Transverse colon (tissue), 4 donors: ENCODE measurements at regions not wholly inside any gene's neighbourhood (a gene's known extent, or its start where the extent isn't known, plus 50 kb on each side); places are given as distances from the start of the nearest gene placed in this dataset.

ENCODE experiments used
- DNase-seq: peaks from one replicate; pipeline ENCODE4 v3.0.0-alpha.2; 2019
- H3K27ac ChIP-seq, 4 donors: fragments of 200-600 bp; sonication (generic); 2 replicates each; pipeline ENCODE4 v1.5.1; 2016 to 2018; ENCODE audit warnings: inconsistent platforms in 4 of 4
- H3K27me3 ChIP-seq: fragments of 200-600 bp; sonication (generic); 2 replicates; pipeline ENCODE4 v1.5.1; 2017; ENCODE audit warnings: inconsistent platforms
- H3K36me3 ChIP-seq, 4 donors: fragments of 200-600 bp; sonication (generic); 2 replicates each; pipeline ENCODE4 v1.5.1; 2017 to 2019; ENCODE audit warnings: inconsistent platforms in 4 of 4
- H3K4me1 ChIP-seq, 4 donors: fragments of 200-600 bp; sonication (generic); 2 replicates each; pipeline ENCODE4 v1.5.1; 2017 to 2020; ENCODE audit warnings: inconsistent platforms in 4 of 4
- H3K4me3 ChIP-seq, 4 donors: fragments of 200-600 bp; sonication (generic); 1 replicate in 1 of 4; 2 replicates in 3 of 4; pipeline versions ENCODE4 v1.5.1 to v1.6.1; 2017 to 2019; ENCODE audit warnings: inconsistent platforms in 4 of 4
- H3K9me3 ChIP-seq, 2 donors: fragments of 200-600 bp; sonication (generic); 2 replicates each; pipeline ENCODE4 v1.5.1; 2017 to 2019; ENCODE audit warnings: inconsistent platforms in 2 of 2
- EP300 ChIP-seq: sonication (generic); formaldehyde crosslinking; IDR thresholded peaks from one replicate; pipeline ENCODE4 v1.6.1; 2017; ENCODE audit warnings: antibody characterized with exemption, low read depth
- POLR2A ChIP-seq: fragments of 450-650 bp; IDR thresholded peaks from one replicate; pipeline ENCODE4 v1.6.1; 2016; ENCODE audit warnings: antibody characterized with exemption, mild to moderate bottlenecking, moderate library complexity
- POLR2AphosphoS5 ChIP-seq, 3 donors: sonication (generic); formaldehyde crosslinking; IDR thresholded peaks; one replicate each; pipeline ENCODE4 v1.6.1; 2016; ENCODE audit warnings: antibody characterized with exemption in 3 of 3
- WGBS, 2 donors: methylation state at CpG; one replicate each; pipeline ENCODE4 v1.1.5; 2018; ENCODE audit warnings: low coverage in 1 of 2; 5-methylcytosine and 5-hydroxymethylcytosine counted together
- in situ Hi-C, 4 donors: fragments of 200-750 bp; cut with MboI; loops; one replicate each; pipeline versions ENCODE4 v1.15.0 to v1.15.1; 2017; ENCODE audit warnings: low sequenced_read_pairs in 3 of 4, low pct_ligation_motif_present in 1 of 4, low pct_unique_long_range_greater_than_20kb in 1 of 4
- intact Hi-C: fragments of 100-400 bp; cut with DNase I; formaldehyde crosslinking; loops from one replicate; pipeline ENCODE4 v1.15.1; 2023; ENCODE audit warnings: low total_unique reads
- TF ChIP-seq, protein P1 (sequence below), 5 experiments: fragments of 200-600 bp in 3 of 5; fragments of 450-650 bp in 2 of 5; sonication (generic) in 3 of 5; IDR thresholded peaks; 1 replicate in 2 of 5; 2 replicates in 3 of 5; pipeline ENCODE4 v1.5.1; 2016 to 2017; ENCODE audit warnings: antibody characterized with exemption in 5 of 5, inconsistent platforms in 3 of 5, mild to moderate bottlenecking in 2 of 5, moderate library complexity in 1 of 5

DNA sequence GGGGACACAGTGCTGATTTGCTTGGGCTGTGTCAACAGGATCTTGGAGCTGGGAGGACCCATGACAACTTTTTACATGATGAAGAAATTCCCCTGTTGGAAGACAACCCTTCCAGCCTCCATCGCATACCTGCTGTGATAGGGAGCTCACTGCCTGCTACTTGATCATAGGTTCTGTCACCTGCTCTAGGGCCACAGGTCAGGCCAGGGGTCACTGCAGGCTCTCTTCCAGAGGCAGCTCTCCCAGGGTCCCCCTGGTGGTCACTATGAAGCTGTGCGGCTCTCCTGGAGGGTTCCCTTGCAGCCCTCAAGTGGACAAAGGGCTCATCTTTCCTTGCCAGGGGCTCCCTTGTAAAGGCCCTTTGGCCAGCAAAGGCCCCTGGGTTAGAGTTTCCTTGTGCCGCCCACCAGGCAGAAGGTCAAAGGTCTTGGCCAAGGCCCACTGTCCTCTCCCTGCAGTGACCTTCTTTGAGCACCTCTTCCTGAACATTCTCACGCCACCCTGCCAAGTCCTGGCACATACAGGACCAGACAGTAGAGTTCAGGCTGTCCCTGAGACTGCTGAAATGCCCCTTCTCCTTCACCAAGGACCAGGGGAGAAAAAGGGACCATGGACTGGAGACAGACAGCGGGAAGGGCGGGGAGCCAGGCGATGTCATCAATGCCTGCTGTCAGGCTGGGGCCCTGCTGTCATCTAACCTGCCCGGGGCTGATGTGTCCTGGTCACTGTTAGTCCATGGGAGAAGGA lies 345.1 kb downstream of the DYSF start:
- no peaks in the 10 kb centered on the region for H3K4me1 ChIP-seq
- H3K9me3 ChIP-seq: no peaks in the 10 kb centered on the region
- no peak overlapping the region for H3K27ac ChIP-seq
- intact Hi-C loops: no loop called here
- H3K27me3 ChIP-seq: no peaks in the 10 kb centered on the region
- no peaks in the 10 kb centered on the region for H3K36me3 ChIP-seq
- in situ Hi-C loops: no loop called here
- H3K4me3 ChIP-seq: no peak overlapping the region
- DNase-seq: peak; percentile 15
- TF ChIP-seq, protein P1, sequence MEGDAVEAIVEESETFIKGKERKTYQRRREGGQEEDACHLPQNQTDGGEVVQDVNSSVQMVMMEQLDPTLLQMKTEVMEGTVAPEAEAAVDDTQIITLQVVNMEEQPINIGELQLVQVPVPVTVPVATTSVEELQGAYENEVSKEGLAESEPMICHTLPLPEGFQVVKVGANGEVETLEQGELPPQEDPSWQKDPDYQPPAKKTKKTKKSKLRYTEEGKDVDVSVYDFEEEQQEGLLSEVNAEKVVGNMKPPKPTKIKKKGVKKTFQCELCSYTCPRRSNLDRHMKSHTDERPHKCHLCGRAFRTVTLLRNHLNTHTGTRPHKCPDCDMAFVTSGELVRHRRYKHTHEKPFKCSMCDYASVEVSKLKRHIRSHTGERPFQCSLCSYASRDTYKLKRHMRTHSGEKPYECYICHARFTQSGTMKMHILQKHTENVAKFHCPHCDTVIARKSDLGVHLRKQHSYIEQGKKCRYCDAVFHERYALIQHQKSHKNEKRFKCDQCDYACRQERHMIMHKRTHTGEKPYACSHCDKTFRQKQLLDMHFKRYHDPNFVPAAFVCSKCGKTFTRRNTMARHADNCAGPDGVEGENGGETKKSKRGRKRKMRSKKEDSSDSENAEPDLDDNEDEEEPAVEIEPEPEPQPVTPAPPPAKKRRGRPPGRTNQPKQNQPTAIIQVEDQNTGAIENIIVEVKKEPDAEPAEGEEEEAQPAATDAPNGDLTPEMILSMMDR (IDR thresholded peaks at IDR 0.05): peak; percentile 60 to 77 (median 70)
- no peak for TF ChIP-seq EP300
- 76 to 77% methylated on average over 3 to 8 of the region's 8 CpGs for WGBS, 2 donors

DNA sequence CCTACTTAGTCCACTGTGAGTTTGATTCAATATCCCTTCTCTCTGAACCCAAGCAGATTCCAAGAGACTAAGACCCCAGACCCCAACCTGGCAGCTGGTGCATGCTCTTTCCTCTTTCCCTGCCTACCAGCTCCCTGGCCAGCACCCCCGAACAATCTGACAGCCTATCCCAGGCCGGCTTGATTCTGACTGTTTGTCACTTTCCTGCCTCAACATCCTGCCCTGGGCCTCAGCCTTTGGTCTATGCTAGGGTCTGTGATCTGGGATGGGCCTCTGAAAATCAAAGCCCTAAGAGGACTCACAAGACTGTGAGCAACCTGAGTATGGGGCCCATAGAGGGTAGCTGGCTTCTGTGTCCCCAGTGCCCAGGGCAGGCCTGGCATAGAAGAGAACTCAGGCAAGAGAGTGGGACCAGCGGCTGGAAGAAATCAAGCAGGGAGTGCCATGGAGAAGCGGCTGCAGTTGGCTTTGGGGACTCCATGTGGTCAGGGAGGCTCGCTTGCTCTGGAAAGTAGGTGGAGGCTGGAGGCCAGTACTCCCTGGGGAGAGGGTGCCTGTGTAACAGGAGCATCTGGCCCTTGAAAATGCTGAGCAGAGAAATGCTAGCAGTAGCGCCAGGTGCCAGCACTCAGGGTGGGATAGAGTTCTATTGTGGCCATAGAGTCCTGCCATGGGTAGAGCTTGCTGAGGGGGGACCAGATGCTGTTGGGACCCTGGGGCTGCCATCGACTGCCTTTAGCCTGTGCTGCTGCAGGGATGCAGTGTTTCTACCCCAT lies 343.9 kb downstream of the DYSF start:
- Histone ChIP-seq H3K27ac (no peak overlapping the region), H3K27me3 (no peaks in the 10 kb centered on the region), H3K36me3 (no peaks in the 10 kb centered on the region), H3K9me3 (no peaks in the 10 kb centered on the region), H3K4me3 (no peak overlapping the region), H3K4me1 (no peaks in the 10 kb centered on the region)
- intact Hi-C loops: no loop called here
- in situ Hi-C loops: no loop called here
- 88 to 100% methylated on average over 3 to 7 of the region's 7 CpGs for WGBS, 2 donors
- DNase-seq: no peak
- TF ChIP-seq POLR2A: no peak
- TF ChIP-seq, protein P1 (IDR thresholded peaks at IDR 0.05): no peak
- TF ChIP-seq POLR2AphosphoS5 (IDR thresholded peaks at IDR 0.05): no peak
- TF ChIP-seq EP300: no peak

DNA sequence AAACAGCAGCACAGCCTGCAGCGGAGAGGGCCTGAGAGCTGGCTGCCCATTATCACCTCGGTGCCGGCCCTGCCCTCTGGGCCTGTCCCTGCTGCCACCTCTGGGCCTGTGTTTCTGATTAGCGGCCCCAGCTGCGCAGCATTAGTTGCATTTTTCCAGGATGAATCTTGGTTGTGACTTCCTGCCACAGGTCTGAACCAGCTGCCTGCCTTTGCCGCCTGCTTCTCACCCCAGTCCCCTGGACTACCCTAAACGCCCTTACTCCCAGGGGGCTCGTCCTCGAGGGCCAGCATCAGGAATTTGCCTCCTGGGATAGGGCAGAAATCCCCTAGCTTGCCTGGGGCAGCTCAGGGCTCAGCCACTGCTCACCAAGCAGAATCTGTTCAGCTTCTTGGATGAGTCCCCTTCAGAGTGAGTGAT lies 342.8 kb downstream of the DYSF start:
- Histone ChIP-seq H3K36me3 (no peaks in the 10 kb centered on the region), H3K4me3 (no peak overlapping the region), H3K9me3 (no peaks in the 10 kb centered on the region), H3K4me1 (no peaks in the 10 kb centered on the region), H3K27me3 (no peaks in the 10 kb centered on the region), H3K27ac (no peak overlapping the region)
- WGBS, 2 donors: 73% methylated on average over 9 of the region's 9 CpGs; no CpG with 5 or more reads in 1 of the 2 donors
- in situ Hi-C loops: no loop called here
- DNase-seq: no peak
- no peak for TF ChIP-seq POLR2A
- no peak for TF ChIP-seq EP300
- TF ChIP-seq, protein P1 (IDR thresholded peaks at IDR 0.05): no peak
- no peak for TF ChIP-seq POLR2AphosphoS5 (IDR thresholded peaks at IDR 0.05)
- intact Hi-C loops: no loop called here

GRCh38 chr2:71795486-71795885 lies 342.1 kb downstream of the DYSF start:
- H3K27ac ChIP-seq: no peak overlapping the region
- TF ChIP-seq POLR2A: no peak
- TF ChIP-seq POLR2AphosphoS5 (IDR thresholded peaks at IDR 0.05): no peak
- TF ChIP-seq, protein P1 (IDR thresholded peaks at IDR 0.05): no peak
- no peak for TF ChIP-seq EP300
- in situ Hi-C loops: no loop called here
- H3K4me3 ChIP-seq: no peak overlapping the region
- H3K27me3 ChIP-seq: no peaks in the 10 kb centered on the region
- H3K9me3 ChIP-seq: no peaks in the 10 kb centered on the region
- H3K4me1 ChIP-seq: no peaks in the 10 kb centered on the region
- WGBS, 2 donors: 80% methylated on average over 1 of the region's 1 CpG; no CpG with 5 or more reads in 1 of the 2 donors
- H3K36me3 ChIP-seq: no peaks in the 10 kb centered on the region
- intact Hi-C loops: no loop called here
- DNase-seq: no peak
